ENCODE measurements at regions not wholly inside any gene's neighbourhood (a gene's known extent, or its start where the extent isn't known, plus 50 kb on each side); places are given as distances from the start of the nearest gene placed in this dataset.

GRCh38 chr10:55734112-55734511 lies 626.9 kb downstream of the ZWINT start:
- no peak for DNase-seq (ENCODE audit: low spot score)
- TF ChIP-seq CTCF (IDR thresholded peaks at IDR 0.05; ENCODE audit: extremely low read depth, insufficient read depth, missing control alignments) = no peak
- in situ Hi-C loops (cut with MboI; ENCODE audit: low pct_unique_long_range_greater_than_20kb, low sequenced_read_pairs, unreplicated experiment) = no loop called here

GRCh38 chr10:55704950-55705349 lies 656.1 kb downstream of the ZWINT start:
- no peak for DNase-seq (ENCODE audit: low spot score)
- no peak for TF ChIP-seq CTCF (IDR thresholded peaks at IDR 0.05; ENCODE audit: extremely low read depth, insufficient read depth, missing control alignments)
- in situ Hi-C loops (cut with MboI; ENCODE audit: low pct_unique_long_range_greater_than_20kb, low sequenced_read_pairs, unreplicated experiment) = no loop called here

GRCh38 chr10:55668326-55668922 lies 692.6 kb downstream of the ZWINT start:
- in situ Hi-C loops (cut with MboI; ENCODE audit: low pct_unique_long_range_greater_than_20kb, low sequenced_read_pairs, unreplicated experiment) = no loop called here
- TF ChIP-seq CTCF (IDR thresholded peaks at IDR 0.05; ENCODE audit: extremely low read depth, insufficient read depth, missing control alignments) = peak; percentile 44
- DNase-seq (ENCODE audit: low spot score) = peak; percentile 6

- TF ChIP-seq CTCF (IDR thresholded peaks at IDR 0.05; ENCODE audit: extremely low read depth, insufficient read depth, missing control alignments) = no peak
- no peak for DNase-seq (ENCODE audit: low spot score)
- in situ Hi-C loops (cut with MboI; ENCODE audit: low pct_unique_long_range_greater_than_20kb, low sequenced_read_pairs, unreplicated experiment) = no loop called here
These were observed 707.5 kb downstream of the ZWINT start for GRCh38 chr10:55653531-55653930.

GRCh38 chr10:55641601-55642000 lies 719.5 kb downstream of the ZWINT start:
- in situ Hi-C loops (cut with MboI; ENCODE audit: low pct_unique_long_range_greater_than_20kb, low sequenced_read_pairs, unreplicated experiment) = no loop called here
- TF ChIP-seq CTCF (IDR thresholded peaks at IDR 0.05; ENCODE audit: extremely low read depth, insufficient read depth, missing control alignments) = no peak
- no peak for DNase-seq (ENCODE audit: low spot score)

GRCh38 chr10:55631071-55631654 lies 729.9 kb downstream of the ZWINT start:
- peak; percentile 68 for DNase-seq (ENCODE audit: low spot score)
- peak; percentile 67 for TF ChIP-seq CTCF (IDR thresholded peaks at IDR 0.05; ENCODE audit: extremely low read depth, insufficient read depth, missing control alignments)
- in situ Hi-C loops (cut with MboI; ENCODE audit: low pct_unique_long_range_greater_than_20kb, low sequenced_read_pairs, unreplicated experiment) = no loop called here

Measured in GM13977 (cell line).